ENCODE measurements at regions not wholly inside any gene's neighbourhood (a gene's known extent, or its start where the extent isn't known, plus 50 kb on each side); places are given as distances from the start of the nearest gene placed in this dataset.

GRCh38 chr2:841036-841435 lies 109.6 kb upstream of the SNTG2 start:
- POLR2A ChIA-PET = no interaction called here
- intact Hi-C loops (cut with micrococcal nuclease) = no loop called here
- CTCF ChIA-PET = no interaction called here

GRCh38 chr2:834233-834632 lies 116.4 kb upstream of the SNTG2 start:
- H3K9me3 Mint-ChIP-seq (ENCODE audit: unreplicated experiment) = no peaks in the 10 kb centered on the region
- no peaks in the 10 kb centered on the region for H3K4me1 Mint-ChIP-seq (ENCODE audit: insufficient read depth, unreplicated experiment)
- intact Hi-C loops (cut with micrococcal nuclease) = no loop called here
- ChIA-PET POLR2A (no interaction called here), CTCF (no interaction called here)
- no TSS peak for BruUV-seq (replicated peaks)
- no peak for TF ChIP-seq CTCF (IDR thresholded peaks at IDR 0.05; ENCODE audit: unreplicated experiment)
- no peak overlapping the region for H3K4me3 Mint-ChIP-seq (ENCODE audit: unreplicated experiment)
- no peaks in the 10 kb centered on the region for H3K36me3 Mint-ChIP-seq (ENCODE audit: insufficient read depth, unreplicated experiment)
- H3K27ac Mint-ChIP-seq (ENCODE audit: low read depth, unreplicated experiment) = no peak overlapping the region
- peaks cover 38% of the 10 kb centered on the region for H3K27me3 Mint-ChIP-seq (ENCODE audit: insufficient read depth, unreplicated experiment)
- no peak for DNase-seq (ENCODE audit: unreplicated experiment)

More at GRCh38 chr2:841036-841435, 109.6 kb upstream of the SNTG2 start:
- DNase-seq (ENCODE audit: unreplicated experiment) = no peak
- Mint-ChIP-seq H3K36me3 (ENCODE audit: insufficient read depth, unreplicated experiment) (no peaks in the 10 kb centered on the region), H3K4me1 (ENCODE audit: insufficient read depth, unreplicated experiment) (no peaks in the 10 kb centered on the region), H3K9me3 (ENCODE audit: unreplicated experiment) (no peaks in the 10 kb centered on the region), H3K27me3 (ENCODE audit: insufficient read depth, unreplicated experiment) (peaks cover 72% of the 10 kb centered on the region), H3K27ac (ENCODE audit: low read depth, unreplicated experiment) (no peak overlapping the region), H3K4me3 (ENCODE audit: unreplicated experiment) (no peak overlapping the region)
- BruUV-seq (replicated peaks) = no TSS peak
- no peak for TF ChIP-seq CTCF (IDR thresholded peaks at IDR 0.05; ENCODE audit: unreplicated experiment)

GRCh38 chr2:833180-833579 lies 117.5 kb upstream of the SNTG2 start:
- no TSS peak for BruUV-seq (replicated peaks)
- no peak for DNase-seq (ENCODE audit: unreplicated experiment)
- Mint-ChIP-seq H3K4me1 (ENCODE audit: insufficient read depth, unreplicated experiment) (no peaks in the 10 kb centered on the region), H3K9me3 (ENCODE audit: unreplicated experiment) (no peaks in the 10 kb centered on the region), H3K27ac (ENCODE audit: low read depth, unreplicated experiment) (no peak overlapping the region), H3K4me3 (ENCODE audit: unreplicated experiment) (no peak overlapping the region), H3K27me3 (ENCODE audit: insufficient read depth, unreplicated experiment) (peaks cover 28% of the 10 kb centered on the region), H3K36me3 (ENCODE audit: insufficient read depth, unreplicated experiment) (no peaks in the 10 kb centered on the region)
- intact Hi-C loops (cut with micrococcal nuclease) = no loop called here
- POLR2A ChIA-PET = no interaction called here
- TF ChIP-seq CTCF (IDR thresholded peaks at IDR 0.05; ENCODE audit: unreplicated experiment) = no peak
- CTCF ChIA-PET = interaction anchor here (0.5 kb wide), 1 partner anchor 10 kb away, joined by 5 read pairs; no protein-coding TSS in a partner anchor

GRCh38 chr2:832635-833034 lies 118.0 kb upstream of the SNTG2 start:
- DNase-seq (ENCODE audit: unreplicated experiment) = no peak
- no TSS peak for BruUV-seq (replicated peaks)
- H3K36me3 Mint-ChIP-seq (ENCODE audit: insufficient read depth, unreplicated experiment) = no peaks in the 10 kb centered on the region
- no peaks in the 10 kb centered on the region for H3K4me1 Mint-ChIP-seq (ENCODE audit: insufficient read depth, unreplicated experiment)
- no peaks in the 10 kb centered on the region for H3K9me3 Mint-ChIP-seq (ENCODE audit: unreplicated experiment)
- no peak overlapping the region for H3K27ac Mint-ChIP-seq (ENCODE audit: low read depth, unreplicated experiment)
- H3K4me3 Mint-ChIP-seq (ENCODE audit: unreplicated experiment) = no peak overlapping the region
- no peak for TF ChIP-seq CTCF (IDR thresholded peaks at IDR 0.05; ENCODE audit: unreplicated experiment)
- H3K27me3 Mint-ChIP-seq (ENCODE audit: insufficient read depth, unreplicated experiment) = peaks cover 22% of the 10 kb centered on the region
- POLR2A ChIA-PET = no interaction called here
- intact Hi-C loops (cut with micrococcal nuclease) = no loop called here
- CTCF ChIA-PET = no interaction called here

All from MCF 10A (cell line).